HG02763 (cell line): ENCODE measurements at regions not wholly inside any gene's neighbourhood (a gene's known extent, or its start where the extent isn't known, plus 50 kb on each side); places are given as distances from the start of the nearest gene placed in this dataset.
"Not testable (repeated sequence)": the region's sequence is repeated elsewhere in the genome, so short reads cannot be mapped to it uniquely, and the experiment has no call there.

Experiments used
- ATAC-seq: cut with Tn5 transposase; IDR thresholded peaks from one replicate; pipeline ENCODE4 v1.9.1; 2021; ENCODE audit warnings: mild to moderate bottlenecking, moderate library complexity; ENCODE audit not compliant: unreplicated experiment

GRCh38 chr3:118495206-118495605 is 539.4 kb downstream of the IGSF11 start:
- no peak for ATAC-seq

GRCh38 chr3:118497274-118497673 is 537.4 kb downstream of the IGSF11 start:
- ATAC-seq, result no peak

DNA sequence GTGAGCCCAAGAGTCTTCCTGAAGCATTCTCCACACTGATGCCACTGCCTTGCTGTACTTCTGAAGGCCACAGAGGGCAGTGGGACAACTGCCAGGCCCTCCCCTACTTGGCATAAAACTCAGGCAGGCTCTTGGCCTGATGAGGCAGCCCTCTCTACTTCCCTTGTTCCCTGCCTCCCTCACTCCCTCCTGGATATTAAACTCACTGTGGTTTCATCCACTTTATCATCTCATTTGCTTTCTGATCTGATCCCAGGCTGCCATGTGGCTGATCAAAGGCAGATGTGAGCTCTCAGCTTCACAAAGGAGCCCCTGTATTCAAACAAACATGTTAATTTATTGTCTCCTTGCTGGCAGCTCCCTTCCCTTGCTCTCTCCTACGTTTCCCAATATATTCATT is 533.5 kb downstream of the IGSF11 start:
- ATAC-seq, result no peak

GRCh38 chr3:118504906-118505305 is 529.7 kb downstream of the IGSF11 start:
- ATAC-seq, result no peak

DNA sequence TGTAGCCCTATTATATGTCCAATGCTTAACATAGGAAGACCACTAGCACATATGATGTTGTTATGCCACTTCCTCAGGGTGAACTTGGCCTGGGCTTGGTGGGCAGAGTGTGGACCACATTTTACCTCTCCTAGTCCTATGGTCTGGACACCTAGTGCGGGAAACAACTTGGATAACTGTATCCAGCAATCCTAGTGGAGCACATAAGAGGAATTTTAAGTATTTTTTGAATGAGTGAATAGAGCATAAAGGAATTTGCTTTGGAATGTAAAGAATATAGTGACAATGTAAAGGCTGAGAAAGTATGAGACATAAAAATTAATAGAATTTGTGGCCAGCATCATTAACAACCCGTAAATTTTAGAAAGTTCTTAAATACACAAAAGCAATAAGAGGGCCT is 528.9 kb downstream of the IGSF11 start:
- ATAC-seq, result no peak

DNA sequence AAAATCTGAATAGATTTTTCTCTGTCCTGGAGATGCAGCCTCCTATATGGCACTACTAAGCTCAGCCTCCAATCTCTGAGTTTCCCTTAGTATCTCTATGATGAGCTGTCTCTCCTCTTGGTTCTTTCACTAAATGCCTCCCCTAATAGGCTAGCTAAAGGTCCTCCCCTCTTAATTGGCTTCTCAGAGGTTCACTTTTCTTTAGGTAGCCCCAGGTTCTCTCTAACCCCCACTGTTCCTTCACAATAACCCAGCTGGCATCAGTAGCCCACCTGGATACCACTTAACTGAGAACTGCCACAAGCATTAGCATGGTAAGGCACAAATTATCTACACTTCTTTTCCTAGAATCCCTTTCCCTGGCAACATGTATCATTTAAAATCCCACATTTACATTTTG is 523.2 kb downstream of the IGSF11 start:
- no peak for ATAC-seq

- ATAC-seq, result no peak
Measured at GRCh38 chr3:118512301-118512700, 522.3 kb downstream of the IGSF11 start.

DNA sequence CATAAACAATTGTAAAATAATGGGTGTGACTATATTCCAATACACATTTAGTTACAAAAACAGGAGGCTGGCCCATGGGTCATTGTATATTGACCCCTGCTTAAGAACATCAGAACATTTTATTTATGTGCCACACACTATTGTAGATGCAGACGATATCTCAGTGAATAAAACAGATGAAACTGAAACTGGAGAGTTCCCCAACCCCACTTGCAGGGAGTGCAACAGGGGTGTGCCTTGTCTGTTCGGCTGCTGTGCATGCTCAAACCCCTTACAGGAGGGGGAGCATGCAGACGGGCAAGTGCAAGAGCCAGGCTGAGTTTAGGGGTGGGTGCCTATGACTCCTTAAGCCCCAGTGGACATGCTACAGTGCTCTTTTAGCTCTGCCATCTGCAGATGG is 509.6 kb downstream of the IGSF11 start:
- ATAC-seq, result no peak

DNA sequence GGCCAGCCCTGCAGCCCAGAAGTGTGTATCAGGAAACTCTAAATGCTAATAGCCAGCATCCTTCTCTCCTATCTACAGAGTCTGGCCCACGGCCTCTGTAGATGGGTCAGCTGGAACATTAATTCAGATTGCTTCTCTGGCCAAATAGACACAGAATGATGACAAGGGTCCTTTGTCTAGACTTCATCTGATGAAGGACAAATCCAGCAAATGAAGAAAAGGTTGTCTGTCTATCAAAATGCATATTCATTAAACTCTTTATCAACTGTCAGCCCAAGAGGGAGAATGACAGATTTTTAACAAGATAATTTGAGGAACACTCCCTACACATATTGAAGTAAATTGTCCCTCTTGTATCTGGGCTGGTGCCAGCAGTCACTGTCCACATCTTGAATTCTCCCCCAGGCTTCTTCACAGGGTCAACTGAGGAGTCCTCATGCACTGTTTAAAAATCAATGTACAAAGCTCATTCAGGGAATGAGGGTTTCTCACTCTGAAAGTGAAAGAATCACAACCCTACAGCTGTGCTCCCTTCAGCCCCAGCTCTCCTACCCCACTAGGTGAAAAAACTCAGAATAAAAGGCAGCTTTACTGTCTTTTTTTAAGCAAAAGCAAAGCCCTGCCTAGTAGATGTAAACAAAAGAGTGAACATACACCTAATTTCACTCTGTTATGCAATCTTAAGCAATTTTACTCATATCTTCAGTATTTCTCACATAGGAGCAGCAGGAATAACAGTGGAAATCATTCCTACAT is 507.7 kb downstream of the IGSF11 start:
- ATAC-seq, result peak; percentile 79

DNA sequence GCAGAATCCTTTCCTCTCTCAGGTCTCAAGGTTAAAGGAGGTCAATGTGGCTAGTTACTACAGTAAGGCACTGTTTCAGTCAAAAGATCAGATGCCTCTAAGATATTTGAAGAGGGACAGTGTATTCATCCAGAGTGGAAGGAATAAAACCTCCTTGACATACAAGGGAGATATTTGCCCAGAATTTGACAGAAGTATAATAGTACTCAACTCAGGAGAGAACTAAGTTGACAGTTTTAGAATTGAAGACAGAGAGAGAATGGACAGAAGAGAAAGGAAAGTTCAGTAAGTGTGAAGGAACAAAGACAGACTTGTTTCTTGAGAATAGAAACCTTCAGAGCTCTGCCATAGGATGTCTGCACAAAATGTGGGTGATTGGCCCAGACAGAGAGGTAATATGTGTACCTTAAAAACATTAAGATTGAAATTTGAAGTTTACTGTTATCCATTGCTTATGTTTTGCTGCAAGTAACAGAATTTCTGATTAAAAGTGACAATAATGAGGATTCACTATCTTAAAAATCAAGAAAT is 507.1 kb downstream of the IGSF11 start:
- no peak for ATAC-seq

DNA sequence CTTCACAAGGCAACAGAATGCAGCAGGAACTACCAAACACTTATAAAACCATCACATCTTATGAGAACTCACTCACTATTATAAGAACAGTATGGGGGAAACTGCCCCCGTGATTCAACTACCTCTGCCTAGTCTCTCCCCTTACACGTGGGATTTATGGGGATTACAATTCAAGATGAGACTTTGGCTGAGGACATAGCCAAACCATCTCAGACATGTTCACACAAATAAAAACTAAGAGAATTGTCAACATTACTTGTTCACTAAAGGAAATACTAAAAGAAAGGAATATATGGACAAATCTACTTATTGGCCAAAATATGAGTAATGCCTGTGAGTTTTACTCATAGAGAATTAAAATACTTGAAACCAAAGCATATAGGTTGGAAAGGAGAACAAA is 505.1 kb downstream of the IGSF11 start:
- no peak for ATAC-seq

DNA sequence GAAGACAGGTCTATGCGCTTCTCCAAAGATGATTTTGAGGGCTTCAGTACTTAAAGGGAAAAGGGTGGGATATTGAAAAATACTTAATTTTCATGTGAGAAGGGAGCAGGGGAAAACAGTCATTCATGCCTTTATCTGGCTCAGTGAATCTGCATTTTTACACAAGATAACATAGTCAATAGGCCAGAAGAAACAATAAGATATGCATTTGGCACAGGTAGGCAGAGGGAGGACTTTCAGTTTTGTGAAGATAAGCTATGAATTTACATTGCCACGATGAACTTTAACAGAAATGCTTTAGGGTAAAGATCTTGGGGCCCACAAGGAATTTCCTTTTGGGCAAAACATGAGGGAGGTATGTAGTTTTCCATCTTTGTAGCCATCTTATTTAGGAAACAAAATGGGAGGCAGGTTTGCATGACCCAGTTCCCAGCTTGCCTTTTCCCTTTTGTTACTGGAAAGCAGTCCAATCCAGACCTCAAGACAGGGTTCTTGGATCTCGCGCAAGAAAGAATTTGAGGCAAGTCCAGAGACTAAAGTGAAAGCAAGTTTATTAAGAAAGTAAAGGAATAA is 504.2 kb downstream of the IGSF11 start:
- ATAC-seq, result no peak

- ATAC-seq, result not testable (repeated sequence)
Measured at GRCh38 chr3:118530927-118531356, 503.7 kb downstream of the IGSF11 start.

DNA sequence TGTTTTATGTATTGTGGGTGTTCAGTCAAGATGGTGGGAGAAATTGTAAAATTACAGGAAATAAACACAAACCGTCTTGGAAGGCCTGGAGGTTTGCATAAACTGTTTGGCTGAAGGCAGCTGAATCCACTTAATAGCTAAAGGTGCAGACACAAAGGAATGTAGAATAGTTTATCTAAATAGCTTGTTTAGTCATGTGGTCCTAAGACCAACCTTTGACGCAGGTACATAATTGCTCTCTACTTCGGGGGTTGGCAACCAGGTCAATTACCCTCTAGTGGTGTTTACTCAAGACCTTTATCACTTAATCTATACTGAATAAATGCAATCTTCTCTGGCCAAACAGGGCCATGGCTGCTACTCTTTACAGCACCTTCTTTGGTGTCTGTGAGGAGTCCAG is 502.8 kb downstream of the IGSF11 start:
- ATAC-seq, result no peak

GRCh38 chr3:118533676-118534075 is 501.0 kb downstream of the IGSF11 start:
- ATAC-seq, result no peak

DNA sequence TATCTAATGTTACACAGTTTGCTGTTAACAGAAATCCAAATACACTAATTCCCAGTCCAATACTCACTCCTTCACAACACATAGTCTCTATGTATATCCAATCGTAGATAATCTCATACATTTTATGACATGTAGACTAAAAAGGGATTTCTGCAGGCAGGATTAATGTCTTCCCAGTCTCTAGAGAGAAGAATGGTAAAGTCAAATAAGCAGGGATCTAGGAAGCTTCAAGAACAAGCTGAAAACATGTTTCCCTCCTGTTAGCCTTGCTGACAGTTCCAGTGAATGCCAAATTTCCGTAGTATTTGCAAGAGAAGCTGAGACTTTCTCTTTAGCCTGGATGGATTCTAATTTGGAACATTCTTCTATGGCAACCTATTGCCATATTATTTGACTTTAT is 500.1 kb downstream of the IGSF11 start:
- no peak for ATAC-seq

DNA sequence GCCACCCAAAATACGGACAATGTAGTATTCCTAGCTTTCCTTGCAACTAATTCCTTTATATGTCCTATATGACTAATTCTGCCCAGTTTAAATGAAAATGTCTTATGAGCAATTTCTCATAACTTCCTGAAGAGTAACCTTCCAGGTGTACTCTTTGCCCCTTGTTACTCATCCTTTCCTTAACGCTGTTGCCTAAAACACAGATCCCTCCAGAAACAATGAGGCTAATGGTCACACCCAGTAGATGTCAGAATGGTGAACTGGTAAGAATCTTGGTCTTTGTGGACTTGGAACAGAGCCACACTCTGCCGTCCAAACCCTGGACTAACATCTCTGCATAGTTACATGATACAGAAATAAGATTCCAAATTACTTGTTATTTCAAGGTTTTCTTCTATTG is 497.9 kb downstream of the IGSF11 start:
- no peak for ATAC-seq

DNA sequence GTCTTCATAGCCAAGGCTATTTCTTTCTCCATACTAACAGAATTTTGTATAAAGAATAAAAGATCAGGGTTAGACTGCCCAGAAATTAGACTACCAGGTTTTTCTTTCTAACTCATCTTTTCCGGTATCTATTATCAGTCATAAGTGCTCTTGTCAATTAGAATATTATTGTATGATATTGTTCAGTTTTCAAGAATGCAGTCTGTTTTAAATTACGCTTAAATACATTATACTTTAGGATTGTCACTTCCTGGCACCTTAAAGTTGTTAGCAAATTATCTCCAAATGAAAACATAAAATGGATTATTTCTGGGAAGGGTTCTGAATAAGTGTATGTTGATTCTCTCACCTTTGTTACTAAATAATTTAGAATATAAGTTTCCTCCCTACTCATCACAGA is 497.2 kb downstream of the IGSF11 start:
- no peak for ATAC-seq

- no peak for ATAC-seq
Measured at GRCh38 chr3:118538187-118538586, 496.5 kb downstream of the IGSF11 start.

- ATAC-seq, result not testable (repeated sequence)
Measured at GRCh38 chr3:118539820-118540447, 494.7 kb downstream of the IGSF11 start.

DNA sequence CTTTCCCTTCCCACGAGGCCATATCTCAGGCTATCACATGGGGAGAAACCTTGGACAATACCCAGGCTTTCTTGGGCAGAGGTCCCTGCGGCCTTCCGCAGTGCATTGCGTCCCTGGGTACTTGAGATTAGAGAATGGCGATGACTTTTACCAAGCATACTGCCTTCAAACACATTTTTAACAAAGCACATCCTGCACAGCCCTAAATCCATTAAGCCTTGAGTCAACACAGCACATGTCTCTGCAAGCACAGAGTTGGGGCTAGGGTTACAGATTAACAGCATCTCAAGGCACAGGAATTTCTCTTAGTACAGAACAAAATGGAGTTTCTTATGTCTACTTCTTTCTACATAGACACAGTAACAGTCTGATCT is 494.2 kb downstream of the IGSF11 start:
- not testable (repeated sequence) for ATAC-seq

- no peak for ATAC-seq
Measured at GRCh38 chr3:118540826-118541225, 493.8 kb downstream of the IGSF11 start.
